Esophagus muscularis mucosa (tissue), 4 donors: ENCODE measurements at regions not wholly inside any gene's neighbourhood (a gene's known extent, or its start where the extent isn't known, plus 50 kb on each side); places are given as distances from the start of the nearest gene placed in this dataset.

Experiments used
- DNase-seq: peaks from one replicate; pipeline ENCODE4 v3.0.0-alpha.2; 2017; ENCODE audit errors: extremely low spot score
- H3K27ac ChIP-seq, 4 donors: fragments of 200-600 bp; sonication (generic); replicated peaks in 1 of 4; 1 replicate in 3 of 4; 2 replicates in 1 of 4; pipeline ENCODE4 v1.5.1; 2016 to 2019; ENCODE audit warnings: mild to moderate bottlenecking in 1 of 4
- H3K27me3 ChIP-seq, 4 donors: fragments of 200-600 bp; sonication (generic); one replicate each; pipeline versions ENCODE4 v1.5.1 to v1.6.0; 2016 to 2019
- H3K36me3 ChIP-seq, 4 donors: fragments of 200-600 bp; sonication (generic); one replicate each; pipeline ENCODE4 v1.5.1; 2016 to 2019
- H3K4me1 ChIP-seq, 4 donors: fragments of 200-600 bp; sonication (generic); one replicate each; pipeline ENCODE4 v1.5.1; 2016 to 2019
- H3K4me3 ChIP-seq, 4 donors: fragments of 200-600 bp; sonication (generic); 1 replicate in 2 of 4; 2 replicates in 2 of 4; pipeline ENCODE4 v1.5.1; 2016 to 2019; ENCODE audit warnings: mild to moderate bottlenecking in 4 of 4, moderate library complexity in 1 of 4
- H3K9me3 ChIP-seq, 4 donors: fragments of 200-600 bp; sonication (generic); 1 replicate in 3 of 4; 2 replicates in 1 of 4; pipeline ENCODE4 v1.5.1; 2016 to 2019
- EP300 ChIP-seq: sonication (generic); formaldehyde crosslinking; IDR thresholded peaks from one replicate; pipeline ENCODE4 v1.6.1; 2017; ENCODE audit warnings: antibody characterized with exemption
- POLR2A ChIP-seq: fragments of 450-650 bp; IDR thresholded peaks from one replicate; pipeline ENCODE4 v1.6.1; 2017; ENCODE audit warnings: antibody characterized with exemption, moderate library complexity, mild to moderate bottlenecking, low read depth
- POLR2AphosphoS5 ChIP-seq, 2 donors: sonication (generic); formaldehyde crosslinking; IDR thresholded peaks; one replicate each; pipeline ENCODE4 v1.6.1; 2017; ENCODE audit warnings: antibody characterized with exemption in 2 of 2
- WGBS: methylation state at CpG from one replicate; pipeline ENCODE4 v1.1.5; 2018; 5-methylcytosine and 5-hydroxymethylcytosine counted together
- intact Hi-C: fragments of 100-400 bp; cut with DNase I; formaldehyde crosslinking; loops from one replicate; pipeline ENCODE4 v1.15.1; 2023
- TF ChIP-seq, protein P1 (sequence below), 3 experiments: fragments of 200-600 bp in 2 of 3; fragments of 450-650 bp in 1 of 3; sonication (generic) in 2 of 3; IDR thresholded peaks; one replicate each; pipeline ENCODE4 v1.5.1; 2017 to 2019; ENCODE audit warnings: antibody characterized with exemption in 3 of 3, mild to moderate bottlenecking in 2 of 3, moderate library complexity in 1 of 3

DNA sequence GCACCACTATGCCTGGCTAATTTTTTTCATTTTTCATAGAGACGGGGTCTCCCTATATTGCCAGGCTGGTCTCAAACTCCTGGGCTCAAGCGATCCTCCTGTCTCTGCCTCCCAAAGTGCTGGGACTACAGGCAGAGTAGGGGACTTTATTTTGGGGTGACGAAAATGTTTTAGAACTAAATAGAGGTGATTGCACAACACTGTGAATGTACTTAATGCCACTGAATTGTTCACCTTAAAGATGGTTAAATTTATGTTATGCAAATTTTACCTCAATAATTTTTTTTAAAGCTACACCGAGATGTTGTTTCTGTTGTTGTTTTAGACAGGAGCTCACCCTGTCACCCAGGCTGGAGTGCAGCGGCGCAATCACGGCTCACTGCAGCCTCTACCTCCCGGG, 111.9 kb upstream of the SEC14L1 start:
- no peaks in the 10 kb centered on the region for H3K4me1 ChIP-seq
- H3K4me3 ChIP-seq = no peak overlapping the region
- TF ChIP-seq POLR2AphosphoS5 (IDR thresholded peaks at IDR 0.05) (no peak), EP300 (no peak), POLR2A (no peak)
- TF ChIP-seq, protein P1, sequence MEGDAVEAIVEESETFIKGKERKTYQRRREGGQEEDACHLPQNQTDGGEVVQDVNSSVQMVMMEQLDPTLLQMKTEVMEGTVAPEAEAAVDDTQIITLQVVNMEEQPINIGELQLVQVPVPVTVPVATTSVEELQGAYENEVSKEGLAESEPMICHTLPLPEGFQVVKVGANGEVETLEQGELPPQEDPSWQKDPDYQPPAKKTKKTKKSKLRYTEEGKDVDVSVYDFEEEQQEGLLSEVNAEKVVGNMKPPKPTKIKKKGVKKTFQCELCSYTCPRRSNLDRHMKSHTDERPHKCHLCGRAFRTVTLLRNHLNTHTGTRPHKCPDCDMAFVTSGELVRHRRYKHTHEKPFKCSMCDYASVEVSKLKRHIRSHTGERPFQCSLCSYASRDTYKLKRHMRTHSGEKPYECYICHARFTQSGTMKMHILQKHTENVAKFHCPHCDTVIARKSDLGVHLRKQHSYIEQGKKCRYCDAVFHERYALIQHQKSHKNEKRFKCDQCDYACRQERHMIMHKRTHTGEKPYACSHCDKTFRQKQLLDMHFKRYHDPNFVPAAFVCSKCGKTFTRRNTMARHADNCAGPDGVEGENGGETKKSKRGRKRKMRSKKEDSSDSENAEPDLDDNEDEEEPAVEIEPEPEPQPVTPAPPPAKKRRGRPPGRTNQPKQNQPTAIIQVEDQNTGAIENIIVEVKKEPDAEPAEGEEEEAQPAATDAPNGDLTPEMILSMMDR (IDR thresholded peaks at IDR 0.05) = no peak
- H3K27me3 ChIP-seq = peaks cover 0 to 13% (median 0%) of the 10 kb centered on the region in 4 donors
- H3K27ac ChIP-seq = no peak overlapping the region
- 82% methylated on average over 8 of the region's 8 CpGs for WGBS
- no peak for DNase-seq
- intact Hi-C loops = no loop called here
- H3K9me3 ChIP-seq = peaks cover 0 to 26% (median 16%) of the 10 kb centered on the region in 4 donors
- H3K36me3 ChIP-seq = no peaks in the 10 kb centered on the region

DNA sequence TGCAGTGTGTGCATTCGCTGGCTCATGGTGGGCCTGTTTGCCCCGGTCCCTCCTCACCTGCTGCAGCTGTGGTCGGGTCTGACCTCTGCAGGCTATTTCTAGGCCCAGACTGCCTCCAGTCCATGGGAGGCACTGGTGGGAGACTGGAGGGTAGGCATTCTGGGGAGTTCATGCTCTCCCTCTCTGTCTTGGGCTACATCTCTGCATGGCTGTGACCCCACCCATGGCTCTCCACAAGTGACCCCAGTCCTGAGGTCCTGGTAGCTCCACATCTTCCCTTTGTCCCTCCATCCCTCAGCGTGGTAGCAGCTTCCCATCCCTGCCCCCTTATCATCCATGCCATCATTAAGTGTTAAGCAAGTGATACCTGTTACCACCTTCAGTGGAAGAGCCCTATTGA, 107.8 kb upstream of the SEC14L1 start:
- TF ChIP-seq POLR2A = no peak
- 85% methylated on average over 4 of the region's 4 CpGs for WGBS
- no peak for DNase-seq

DNA sequence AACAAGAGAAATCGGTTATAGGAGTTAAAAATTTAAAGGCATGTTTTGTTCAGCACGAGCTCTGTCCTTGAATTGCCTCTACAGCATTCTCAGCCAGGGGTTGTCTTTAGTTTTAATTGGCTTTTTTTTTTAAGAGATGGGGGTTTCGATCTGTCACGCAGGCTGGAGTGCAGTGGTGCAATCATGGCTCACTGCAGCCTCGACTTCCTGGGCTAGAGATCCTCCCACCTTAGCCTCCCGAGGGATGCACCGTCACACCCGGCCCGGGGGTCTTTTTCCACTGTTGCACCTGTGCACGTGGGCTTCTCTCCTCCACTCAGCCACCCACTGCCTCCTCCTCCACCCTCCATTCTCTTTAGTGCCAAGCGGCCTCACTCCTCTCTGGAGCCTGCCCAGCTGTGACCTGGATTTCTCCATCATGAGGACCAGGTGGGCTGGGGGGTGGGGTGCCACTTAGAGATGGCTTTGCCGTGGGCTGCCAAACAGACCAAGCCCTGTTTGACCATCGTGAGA, 106.8 kb upstream of the SEC14L1 start:
- intact Hi-C loops = no loop called here
- DNase-seq = no peak
- no peak overlapping the region for H3K4me3 ChIP-seq
- 85% methylated on average over 12 of the region's 13 CpGs for WGBS
- no peak overlapping the region for H3K27ac ChIP-seq
- peaks cover 0 to 13% (median 11%) of the 10 kb centered on the region in 4 donors for H3K9me3 ChIP-seq
- peaks cover 0 to 44% (median 0%) of the 10 kb centered on the region in 4 donors for H3K27me3 ChIP-seq
- TF ChIP-seq, protein P1 (IDR thresholded peaks at IDR 0.05) = no peak
- TF ChIP-seq EP300 (no peak), POLR2A (no peak), POLR2AphosphoS5 (IDR thresholded peaks at IDR 0.05) (no peak)
- no peaks in the 10 kb centered on the region for H3K36me3 ChIP-seq
- H3K4me1 ChIP-seq = peaks cover 0 to 12% (median 5%) of the 10 kb centered on the region in 4 donors

More for the DNA sequence above, 107.8 kb upstream of the SEC14L1 start:
- Histone ChIP-seq H3K27me3 (peaks cover 0 to 40% (median 0%) of the 10 kb centered on the region in 4 donors), H3K4me1 (peaks cover 0 to 12% (median 5%) of the 10 kb centered on the region in 4 donors), H3K9me3 (peaks cover 0 to 14% (median 11%) of the 10 kb centered on the region in 4 donors), H3K4me3 (no peak overlapping the region), H3K27ac (no peak overlapping the region), H3K36me3 (no peaks in the 10 kb centered on the region)
- intact Hi-C loops = no loop called here

DNA sequence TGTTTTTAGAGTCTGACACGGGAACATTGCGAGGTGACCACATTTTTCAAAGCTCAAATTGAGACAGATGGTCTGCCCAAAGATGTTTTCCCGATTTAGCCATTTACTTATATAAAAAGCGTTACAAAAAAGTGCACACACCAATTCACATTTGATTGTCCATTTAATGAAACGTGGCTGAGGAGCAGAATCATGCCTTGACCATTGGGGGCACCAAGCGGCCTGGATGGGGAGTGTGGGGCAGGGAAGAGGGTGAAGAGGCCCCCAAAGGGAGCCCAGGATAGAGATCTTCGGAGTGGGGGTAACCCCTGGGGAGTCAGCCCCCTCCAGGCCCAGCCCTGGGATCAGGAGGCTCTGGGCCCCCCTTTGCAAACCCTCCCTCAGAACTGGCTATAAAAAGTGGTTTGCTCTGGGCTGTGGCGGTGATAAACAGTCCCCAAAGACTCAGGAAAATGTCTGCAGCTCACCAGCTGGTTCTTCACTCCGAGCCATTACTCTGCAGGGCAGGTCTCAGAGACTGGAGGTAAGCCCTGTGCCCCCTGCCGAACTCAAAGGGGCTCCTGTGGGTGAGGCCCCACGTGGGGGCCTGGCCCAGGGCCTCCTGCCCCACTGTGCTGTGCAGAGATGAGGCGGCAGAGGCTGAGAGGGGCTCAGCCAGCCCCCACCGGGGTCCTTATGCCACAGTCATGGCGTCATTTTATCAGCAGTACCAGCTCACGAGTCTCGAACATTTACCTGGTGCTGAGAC, 105.9 kb upstream of the SEC14L1 start:
- peaks cover 0 to 13% (median 11%) of the 10 kb centered on the region in 4 donors for H3K9me3 ChIP-seq
- TF ChIP-seq, protein P1 (IDR thresholded peaks at IDR 0.05) = no peak
- no peak for TF ChIP-seq POLR2A
- no peak for TF ChIP-seq EP300
- no peak for TF ChIP-seq POLR2AphosphoS5 (IDR thresholded peaks at IDR 0.05)
- intact Hi-C loops = no loop called here

DNA sequence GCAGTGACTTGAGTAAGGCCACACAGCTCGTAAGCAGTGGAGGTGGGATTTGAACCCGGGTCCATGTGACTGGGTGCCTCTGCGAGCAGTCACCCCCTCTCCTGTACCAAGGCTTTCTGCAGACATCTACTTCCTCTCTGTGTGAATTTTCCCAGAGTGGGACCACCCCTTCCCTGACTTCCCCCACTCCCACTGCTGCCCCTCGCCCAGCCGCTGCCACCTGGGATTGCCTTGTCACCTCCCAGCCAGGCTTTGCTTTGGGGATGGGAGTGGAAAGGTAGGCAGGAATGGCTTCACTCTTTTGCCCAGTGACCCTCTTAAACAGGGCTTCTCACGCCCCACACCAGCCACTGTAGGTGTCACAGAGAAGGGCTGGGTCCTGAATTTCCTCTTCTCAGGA, 105.2 kb upstream of the SEC14L1 start:
- Histone ChIP-seq H3K36me3 (no peaks in the 10 kb centered on the region), H3K4me3 (no peak overlapping the region), H3K9me3 (peaks cover 0 to 13% (median 11%) of the 10 kb centered on the region in 4 donors), H3K27me3 (peaks cover 0 to 44% (median 0%) of the 10 kb centered on the region in 4 donors), H3K27ac (no peak overlapping the region), H3K4me1 (peaks cover 0 to 12% (median 5%) of the 10 kb centered on the region in 4 donors)
- 93% methylated on average over 6 of the region's 6 CpGs for WGBS
- intact Hi-C loops = no loop called here
- TF ChIP-seq POLR2AphosphoS5 (IDR thresholded peaks at IDR 0.05) (no peak), EP300 (no peak), POLR2A (no peak)
- TF ChIP-seq, protein P1 (IDR thresholded peaks at IDR 0.05) = no peak
- no peak for DNase-seq

More for the DNA sequence above, 105.9 kb upstream of the SEC14L1 start:
- WGBS = 69% methylated on average over 13 of the region's 16 CpGs
- Histone ChIP-seq H3K36me3 (no peaks in the 10 kb centered on the region), H3K27ac (no peak overlapping the region), H3K4me1 (peaks cover 0 to 12% (median 5%) of the 10 kb centered on the region in 4 donors), H3K4me3 (no peak overlapping the region), H3K27me3 (peaks cover 0 to 44% (median 0%) of the 10 kb centered on the region in 4 donors)
- no peak for DNase-seq
